ENCODE measurements at regions not wholly inside any gene's neighbourhood (a gene's known extent, or its start where the extent isn't known, plus 50 kb on each side); places are given as distances from the start of the nearest gene placed in this dataset.

- TF ChIP-seq KDM1A (CRISPR knock-in tag; IDR thresholded peaks at IDR 0.05) (no peak), DNMT3B (CRISPR knock-in tag; conservative IDR thresholded peaks at IDR 0.05) (no peak), ZNF296 (CRISPR knock-in tag; conservative IDR thresholded peaks at IDR 0.05) (no peak), RNF219 (CRISPR knock-in tag; IDR thresholded peaks at IDR 0.05) (no peak), CSRNP1 (CRISPR knock-in tag; IDR thresholded peaks at IDR 0.05) (no peak), ELF3 (CRISPR knock-in tag; IDR thresholded peaks at IDR 0.05) (no peak), REST (IDR thresholded peaks at IDR 0.05; ENCODE audit: borderline replicate concordance in 1 of 2, low read depth in 1 of 2, low read length in 2 of 2) (no peak), MYC (CRISPR knock-in tag; IDR thresholded peaks at IDR 0.05; ENCODE audit: borderline replicate concordance) (no peak), TEF (CRISPR knock-in tag; IDR thresholded peaks at IDR 0.05) (no peak), ZHX1 (CRISPR knock-in tag; IDR thresholded peaks at IDR 0.05; ENCODE audit: low read depth) (no peak), RAD21 (CRISPR knock-in tag; IDR thresholded peaks at IDR 0.05) (no peak), FOXA1 (IDR thresholded peaks at IDR 0.05) (no peak), FOXA1 (CRISPR knock-in tag; IDR thresholded peaks at IDR 0.05) (no peak)
These were observed 376.5 kb downstream of the TBL1XR1 start for GRCh38 chr3:176820764-176821163.
